ENCODE measurements at regions not wholly inside any gene's neighbourhood (a gene's known extent, or its start where the extent isn't known, plus 50 kb on each side); places are given as distances from the start of the nearest gene placed in this dataset.

DNA sequence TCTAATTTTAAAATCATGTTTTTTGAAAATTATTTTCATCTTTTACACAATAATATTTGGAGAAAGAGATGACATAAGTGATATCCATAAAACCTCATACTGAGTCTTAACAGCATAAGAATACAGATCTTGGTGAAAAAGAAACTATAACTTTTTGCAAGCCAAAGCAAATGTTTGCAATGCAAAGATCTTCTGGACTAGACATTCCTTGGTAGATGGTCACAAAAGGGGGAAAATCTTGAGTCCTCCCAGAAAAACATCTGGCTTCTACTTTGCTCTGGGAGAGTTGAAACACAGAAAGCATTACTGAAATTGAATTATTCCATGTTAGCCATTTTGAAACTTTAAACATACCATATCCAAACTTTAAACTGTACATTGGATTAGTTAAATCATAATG lies 308.2 kb downstream of the ANXA1 start:
- Histone ChIP-seq H2AFZ (ENCODE audit: low read length) (no peak overlapping the region), H3K79me2 (ENCODE audit: insufficient read depth, low read length) (no peaks in the 10 kb centered on the region), H3K9me2 (ENCODE audit: low read depth, low read length) (no peaks in the 10 kb centered on the region), H3F3A (ENCODE audit: insufficient read depth, low read length) (no peaks in the 10 kb centered on the region), H4K20me1 (ENCODE audit: insufficient read depth, low read length) (no peaks in the 10 kb centered on the region), H3K36me3 (ENCODE audit: insufficient read depth, low read length) (no peaks in the 10 kb centered on the region), H3K9ac (ENCODE audit: low read length) (no peak overlapping the region), H3K27me3 (ENCODE audit: insufficient read depth, low read length) (no peaks in the 10 kb centered on the region), H3K4me1 (ENCODE audit: insufficient read depth, low read length, severe bottlenecking) (no peaks in the 10 kb centered on the region), H3K4me3 (ENCODE audit: low read depth, low read length, poor library complexity, severe bottlenecking) (no peak overlapping the region), H3K27ac (ENCODE audit: low read depth, low read length, poor library complexity, severe bottlenecking) (no peak overlapping the region), H3K4me2 (ENCODE audit: low read length) (no peak overlapping the region), H3K9me3 (ENCODE audit: low read length) (no peaks in the 10 kb centered on the region)
- no peak for TF ChIP-seq EZH2 (IDR thresholded peaks at IDR 0.05; ENCODE audit: borderline replicate concordance, low read length)
- TF ChIP-seq, protein P1, sequence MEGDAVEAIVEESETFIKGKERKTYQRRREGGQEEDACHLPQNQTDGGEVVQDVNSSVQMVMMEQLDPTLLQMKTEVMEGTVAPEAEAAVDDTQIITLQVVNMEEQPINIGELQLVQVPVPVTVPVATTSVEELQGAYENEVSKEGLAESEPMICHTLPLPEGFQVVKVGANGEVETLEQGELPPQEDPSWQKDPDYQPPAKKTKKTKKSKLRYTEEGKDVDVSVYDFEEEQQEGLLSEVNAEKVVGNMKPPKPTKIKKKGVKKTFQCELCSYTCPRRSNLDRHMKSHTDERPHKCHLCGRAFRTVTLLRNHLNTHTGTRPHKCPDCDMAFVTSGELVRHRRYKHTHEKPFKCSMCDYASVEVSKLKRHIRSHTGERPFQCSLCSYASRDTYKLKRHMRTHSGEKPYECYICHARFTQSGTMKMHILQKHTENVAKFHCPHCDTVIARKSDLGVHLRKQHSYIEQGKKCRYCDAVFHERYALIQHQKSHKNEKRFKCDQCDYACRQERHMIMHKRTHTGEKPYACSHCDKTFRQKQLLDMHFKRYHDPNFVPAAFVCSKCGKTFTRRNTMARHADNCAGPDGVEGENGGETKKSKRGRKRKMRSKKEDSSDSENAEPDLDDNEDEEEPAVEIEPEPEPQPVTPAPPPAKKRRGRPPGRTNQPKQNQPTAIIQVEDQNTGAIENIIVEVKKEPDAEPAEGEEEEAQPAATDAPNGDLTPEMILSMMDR (IDR thresholded peaks at IDR 0.05; ENCODE audit: low read length): no peak

DNA sequence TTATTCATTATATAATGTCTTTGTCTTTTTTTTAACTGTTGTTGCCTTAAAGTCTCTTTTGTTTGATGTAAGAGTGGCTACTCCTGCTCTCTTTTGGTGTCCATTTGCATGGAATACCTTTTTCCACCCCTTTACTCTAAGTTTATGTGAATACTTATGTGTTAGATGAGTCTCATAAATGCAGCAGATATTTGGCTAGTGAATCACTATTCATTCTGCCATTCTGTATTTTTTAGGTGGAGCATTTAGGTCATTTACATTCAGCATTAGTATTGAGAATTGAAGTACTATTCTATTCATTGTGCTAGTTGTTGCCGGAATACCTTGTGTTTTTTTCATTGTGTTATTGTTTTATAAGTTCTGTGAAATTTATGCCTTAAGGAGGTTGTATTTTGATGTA lies 317.1 kb downstream of the ANXA1 start:
- no peaks in the 10 kb centered on the region for H3F3A ChIP-seq (ENCODE audit: insufficient read depth, low read length)
- no peak for TF ChIP-seq EZH2 (IDR thresholded peaks at IDR 0.05; ENCODE audit: borderline replicate concordance, low read length)
- TF ChIP-seq, protein P1 (IDR thresholded peaks at IDR 0.05; ENCODE audit: low read length): no peak
- H3K27ac ChIP-seq (ENCODE audit: low read depth, low read length, poor library complexity, severe bottlenecking): no peak overlapping the region
- H3K9me2 ChIP-seq (ENCODE audit: low read depth, low read length): no peaks in the 10 kb centered on the region
- H4K20me1 ChIP-seq (ENCODE audit: insufficient read depth, low read length): no peaks in the 10 kb centered on the region
- no peaks in the 10 kb centered on the region for H3K9me3 ChIP-seq (ENCODE audit: low read length)
- no peaks in the 10 kb centered on the region for H3K36me3 ChIP-seq (ENCODE audit: insufficient read depth, low read length)
- H3K4me2 ChIP-seq (ENCODE audit: low read length): no peak overlapping the region
- H3K9ac ChIP-seq (ENCODE audit: low read length): no peak overlapping the region
- H2AFZ ChIP-seq (ENCODE audit: low read length): no peak overlapping the region
- H3K27me3 ChIP-seq (ENCODE audit: insufficient read depth, low read length): no peaks in the 10 kb centered on the region
- no peaks in the 10 kb centered on the region for H3K4me1 ChIP-seq (ENCODE audit: insufficient read depth, low read length, severe bottlenecking)
- no peak overlapping the region for H3K4me3 ChIP-seq (ENCODE audit: low read depth, low read length, poor library complexity, severe bottlenecking)
- H3K79me2 ChIP-seq (ENCODE audit: insufficient read depth, low read length): no peaks in the 10 kb centered on the region

DNA sequence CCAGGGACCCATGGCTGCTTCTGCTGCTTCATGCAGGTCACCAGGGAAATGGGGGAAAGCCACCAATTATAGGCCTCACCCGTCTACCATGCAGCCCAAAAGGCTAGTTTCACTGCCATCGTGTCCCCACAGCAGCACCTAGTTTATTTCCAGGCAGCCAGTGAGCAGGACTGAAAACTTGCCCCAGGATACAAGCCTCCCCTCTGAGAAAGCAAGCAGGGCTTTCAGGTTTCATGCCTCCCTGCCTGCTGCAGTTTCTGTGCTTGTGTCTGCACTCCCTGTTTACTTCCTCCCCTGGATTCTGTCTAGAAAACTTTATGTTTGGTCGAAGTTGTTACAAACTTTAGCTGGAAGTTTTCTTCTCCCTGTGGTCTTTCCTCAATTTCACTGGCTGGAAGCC lies 319.1 kb downstream of the ANXA1 start:
- no peak overlapping the region for H3K4me2 ChIP-seq (ENCODE audit: low read length)
- no peaks in the 10 kb centered on the region for H3K79me2 ChIP-seq (ENCODE audit: insufficient read depth, low read length)

More for the DNA sequence above, 319.1 kb downstream of the ANXA1 start:
- H3K9me2 ChIP-seq (ENCODE audit: low read depth, low read length): no peaks in the 10 kb centered on the region
- no peaks in the 10 kb centered on the region for H3F3A ChIP-seq (ENCODE audit: insufficient read depth, low read length)
- H3K27ac ChIP-seq (ENCODE audit: low read depth, low read length, poor library complexity, severe bottlenecking): no peak overlapping the region
- H3K4me3 ChIP-seq (ENCODE audit: low read depth, low read length, poor library complexity, severe bottlenecking): no peak overlapping the region
- H4K20me1 ChIP-seq (ENCODE audit: insufficient read depth, low read length): no peaks in the 10 kb centered on the region
- H2AFZ ChIP-seq (ENCODE audit: low read length): no peak overlapping the region
- no peaks in the 10 kb centered on the region for H3K9me3 ChIP-seq (ENCODE audit: low read length)
- no peak overlapping the region for H3K9ac ChIP-seq (ENCODE audit: low read length)
- TF ChIP-seq EZH2 (IDR thresholded peaks at IDR 0.05; ENCODE audit: borderline replicate concordance, low read length): no peak
- TF ChIP-seq, protein P1 (IDR thresholded peaks at IDR 0.05; ENCODE audit: low read length): no peak
- H3K27me3 ChIP-seq (ENCODE audit: insufficient read depth, low read length): no peaks in the 10 kb centered on the region
- no peaks in the 10 kb centered on the region for H3K36me3 ChIP-seq (ENCODE audit: insufficient read depth, low read length)
- H3K4me1 ChIP-seq (ENCODE audit: insufficient read depth, low read length, severe bottlenecking): no peaks in the 10 kb centered on the region
